Mesenteric fat pad (tissue), 1 donor: ENCODE measurements at regions not wholly inside any gene's neighbourhood (a gene's known extent, or its start where the extent isn't known, plus 50 kb on each side); places are given as distances from the start of the nearest gene placed in this dataset.
"Not testable (repeated sequence)": the region's sequence is repeated elsewhere in the genome, so short reads cannot be mapped to it uniquely, and the experiment has no call there.

Experiments
- DNase-seq: peaks from one replicate; pipeline ENCODE4 v3.0.0-alpha.2; 2020; ENCODE audit warnings: low spot score
- donor health status: DM: yes; HTN: yes; CAD: no.

DNA sequence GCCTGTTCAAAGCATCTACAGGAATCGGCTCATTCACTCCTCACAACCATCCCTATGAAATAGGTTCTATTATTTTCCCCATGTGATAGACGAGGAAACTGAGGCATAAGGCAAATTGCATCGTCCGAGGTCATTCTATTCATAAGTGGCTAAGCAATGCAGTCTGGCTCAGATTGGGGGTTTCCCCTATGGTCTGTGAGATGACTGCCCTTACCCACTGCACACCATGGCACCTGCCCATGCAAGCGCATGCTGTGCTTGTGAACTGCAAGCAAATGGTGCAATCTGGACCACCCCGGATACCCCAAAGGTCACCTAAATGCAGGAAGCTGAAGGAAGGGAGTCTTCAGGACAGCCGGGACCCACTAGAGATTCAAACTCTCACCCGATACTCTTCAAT is 123.4 kb upstream of the SOD1 start:
- no peak for DNase-seq

DNA sequence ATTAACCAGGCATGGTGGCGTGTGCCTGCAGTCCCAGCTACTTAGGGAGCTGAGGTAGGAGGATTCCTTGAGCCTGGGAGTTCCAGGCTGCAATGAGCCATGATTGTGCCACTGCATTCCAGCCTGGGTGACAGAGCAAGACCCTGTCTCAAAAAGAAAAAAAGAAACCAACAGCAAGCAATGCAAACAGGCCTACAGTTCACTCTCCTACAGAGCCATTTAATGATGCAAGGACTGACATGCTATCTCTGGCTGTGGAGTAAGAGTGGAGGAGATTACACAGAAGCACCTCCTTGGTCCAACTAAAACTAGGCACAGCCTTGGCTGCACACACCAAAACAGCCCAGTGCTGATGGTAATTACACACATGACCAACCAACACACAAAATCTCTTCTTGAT is 127.5 kb upstream of the SOD1 start:
- DNase-seq: no peak

DNA sequence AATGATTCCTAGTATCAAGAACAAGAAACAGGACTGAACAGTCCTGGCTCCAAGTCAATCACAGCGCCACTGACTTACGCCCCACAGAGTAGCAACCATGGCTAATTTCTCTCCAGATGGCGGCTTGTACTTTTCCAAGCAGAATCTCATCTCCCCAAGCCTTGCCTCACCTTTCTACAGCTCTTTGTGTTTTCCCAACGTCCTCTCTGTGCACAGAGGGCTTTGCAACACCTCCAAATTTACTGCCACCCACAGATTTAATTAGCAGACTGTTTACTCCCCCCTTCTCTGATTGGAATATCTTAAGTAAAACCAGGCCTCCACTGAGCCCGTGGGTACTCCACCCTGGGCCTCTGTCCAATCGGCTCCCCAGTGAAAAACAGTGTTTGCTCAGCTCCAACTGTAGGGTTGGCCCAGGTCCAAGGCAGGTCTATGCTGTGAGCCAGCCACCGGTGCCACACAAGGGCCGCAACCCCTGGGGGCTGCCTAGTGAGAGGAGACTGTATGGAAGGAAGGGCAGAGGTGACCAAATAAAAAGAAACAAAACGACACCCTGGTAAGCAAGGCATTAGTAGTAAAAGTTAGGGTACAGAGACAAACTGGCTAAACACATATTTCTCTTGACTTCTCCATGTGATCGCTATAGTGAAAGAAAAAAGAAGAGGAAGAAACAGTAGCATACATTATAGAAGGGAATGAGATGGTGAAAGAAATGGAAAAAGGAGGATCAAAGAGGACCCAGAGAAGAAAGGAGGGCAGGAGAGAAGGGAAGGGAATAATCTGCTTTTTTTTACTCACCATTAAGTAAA is 128.4 kb upstream of the SOD1 start:
- DNase-seq: no peak

DNA sequence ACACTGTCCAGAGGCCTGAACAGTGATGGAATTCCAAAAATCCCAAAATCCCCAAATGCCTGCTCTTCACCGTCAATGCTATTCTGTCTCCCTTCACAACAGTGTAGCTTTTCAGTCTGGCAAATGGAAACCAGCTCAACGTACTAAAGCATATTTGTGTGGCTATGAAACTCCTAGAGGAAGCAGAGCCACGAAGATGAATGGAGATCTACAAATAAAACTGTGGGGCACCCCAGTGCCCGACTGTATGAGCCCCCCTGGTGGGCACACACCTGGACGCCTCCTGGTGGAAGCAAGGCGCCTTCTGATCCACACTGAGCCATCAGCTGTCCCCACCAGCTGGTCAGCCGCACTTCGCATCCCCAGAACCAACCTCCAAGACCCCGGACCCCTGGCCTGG is 129.1 kb upstream of the SOD1 start:
- DNase-seq: no peak

DNA sequence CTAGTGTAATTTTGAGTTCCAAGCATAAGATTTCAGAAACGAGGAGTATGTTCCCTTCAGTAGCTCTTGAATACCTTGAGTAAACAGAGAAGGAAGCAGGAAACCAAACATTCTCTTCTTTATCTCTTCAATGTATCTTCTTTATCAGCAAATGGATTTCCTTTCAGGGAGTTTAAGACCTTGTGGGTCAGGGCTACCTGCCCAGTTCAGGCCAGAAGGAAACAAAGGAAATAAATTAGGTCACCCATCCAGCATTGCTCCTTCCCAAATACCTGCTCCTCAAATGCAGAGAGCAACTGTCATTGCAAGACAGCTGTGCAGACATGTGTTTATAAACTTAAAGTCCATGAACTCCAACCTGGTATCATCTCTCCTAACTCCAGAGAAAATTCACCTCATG is 130.1 kb upstream of the SOD1 start:
- DNase-seq: no peak

DNA sequence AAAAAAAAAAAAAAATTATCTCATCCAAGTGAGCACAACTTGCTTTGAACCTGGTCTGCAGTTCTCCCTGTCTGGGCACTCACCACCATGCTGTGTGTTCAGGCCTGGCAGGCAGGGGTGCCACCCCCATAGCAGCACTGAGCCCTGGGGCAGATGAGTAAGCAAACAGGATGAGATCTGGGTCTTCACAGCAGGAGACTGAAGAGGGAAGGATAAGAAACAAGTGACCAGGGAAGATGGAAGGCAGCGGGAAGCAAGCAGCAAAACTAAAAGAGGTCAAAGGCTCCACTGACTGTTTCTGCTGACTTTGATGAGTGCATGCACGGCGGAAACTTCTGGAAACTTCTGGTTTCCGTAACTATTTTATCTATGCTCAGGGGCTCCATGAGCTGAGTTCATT is 133.5 kb upstream of the SOD1 start:
- no peak for DNase-seq

DNA sequence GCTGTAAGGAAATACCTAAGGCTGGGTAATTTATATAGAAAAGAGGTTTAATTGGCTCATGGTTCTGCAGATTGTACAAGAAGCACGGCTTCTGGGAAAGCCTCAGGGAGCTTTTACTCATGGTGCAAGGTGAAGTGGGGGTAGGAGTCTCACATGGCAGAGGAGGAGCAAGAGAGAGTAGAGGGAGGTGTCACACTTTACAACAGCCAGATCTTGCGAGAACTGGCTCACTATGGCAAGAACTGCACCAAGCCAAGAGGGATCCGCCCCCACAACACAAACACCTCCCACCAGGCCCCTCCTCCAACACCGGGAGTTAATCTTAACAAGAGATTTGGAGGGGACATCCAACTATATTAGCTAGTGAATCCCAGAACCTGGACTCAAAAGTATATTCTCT is 135.4 kb upstream of the SOD1 start:
- no peak for DNase-seq

DNA sequence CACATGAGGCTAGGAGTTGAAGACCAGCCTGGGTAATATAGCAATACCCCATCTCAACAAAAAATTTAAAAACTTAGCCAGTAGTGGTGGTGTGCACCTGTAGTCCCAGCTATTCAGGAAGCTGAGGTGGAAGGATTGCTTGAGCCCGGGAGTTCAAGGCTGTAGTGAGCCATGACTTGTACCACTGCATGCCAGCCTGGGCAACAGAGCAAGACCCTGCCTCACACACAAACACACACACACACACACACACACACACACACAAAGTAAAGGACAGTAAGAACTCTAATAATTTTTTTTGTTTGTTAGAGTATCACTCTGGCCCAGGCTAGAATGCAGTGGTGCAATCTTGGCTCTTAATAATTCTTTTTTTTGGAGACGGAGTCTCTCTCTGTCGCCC is 138.0 kb upstream of the SOD1 start:
- DNase-seq: no peak

DNA sequence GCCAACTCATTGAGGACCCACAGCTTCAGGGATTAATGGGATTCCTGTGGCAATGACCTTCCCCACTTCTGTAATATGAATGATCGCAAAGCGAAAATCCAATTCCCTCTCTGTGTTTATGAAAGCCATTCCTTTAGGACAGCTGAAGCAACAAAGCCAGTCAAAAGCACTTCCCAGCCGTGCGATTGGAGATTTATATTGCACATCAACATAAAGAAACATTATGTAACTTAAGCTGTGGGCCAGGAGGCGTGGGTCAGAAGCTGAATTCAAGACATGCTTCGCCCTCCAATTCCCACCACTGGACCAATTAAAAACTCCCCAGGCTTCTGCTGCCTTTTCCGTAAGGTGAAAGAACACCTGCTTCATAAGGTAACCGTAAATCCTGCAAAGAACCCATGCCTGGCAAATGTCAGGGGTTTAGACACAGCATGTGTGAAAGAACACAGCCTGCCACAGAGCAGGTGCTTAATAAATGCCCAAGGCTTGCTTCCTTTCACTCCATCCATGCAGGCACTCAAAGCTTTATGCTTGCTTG is 138.9 kb upstream of the SOD1 start:
- no peak for DNase-seq

DNA sequence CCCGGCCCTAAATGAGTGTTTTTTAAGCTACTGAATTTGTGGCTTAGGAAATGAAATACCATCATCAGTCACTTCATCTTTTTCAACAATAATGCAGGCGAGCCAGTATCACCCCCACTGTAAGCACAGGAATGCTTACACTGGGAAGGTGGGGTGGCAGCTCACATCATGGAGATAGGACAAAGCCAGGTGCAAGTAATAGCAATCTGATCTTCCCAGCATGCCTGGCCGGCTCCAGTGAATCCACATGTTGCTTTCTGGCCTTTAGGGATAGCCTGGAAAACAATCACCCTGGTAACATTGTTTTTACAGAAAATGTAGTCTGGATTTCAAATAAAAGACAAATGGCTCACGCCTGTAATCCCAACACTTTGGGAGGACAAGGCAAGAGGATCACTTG is 140.9 kb upstream of the SOD1 start:
- no peak for DNase-seq

DNA sequence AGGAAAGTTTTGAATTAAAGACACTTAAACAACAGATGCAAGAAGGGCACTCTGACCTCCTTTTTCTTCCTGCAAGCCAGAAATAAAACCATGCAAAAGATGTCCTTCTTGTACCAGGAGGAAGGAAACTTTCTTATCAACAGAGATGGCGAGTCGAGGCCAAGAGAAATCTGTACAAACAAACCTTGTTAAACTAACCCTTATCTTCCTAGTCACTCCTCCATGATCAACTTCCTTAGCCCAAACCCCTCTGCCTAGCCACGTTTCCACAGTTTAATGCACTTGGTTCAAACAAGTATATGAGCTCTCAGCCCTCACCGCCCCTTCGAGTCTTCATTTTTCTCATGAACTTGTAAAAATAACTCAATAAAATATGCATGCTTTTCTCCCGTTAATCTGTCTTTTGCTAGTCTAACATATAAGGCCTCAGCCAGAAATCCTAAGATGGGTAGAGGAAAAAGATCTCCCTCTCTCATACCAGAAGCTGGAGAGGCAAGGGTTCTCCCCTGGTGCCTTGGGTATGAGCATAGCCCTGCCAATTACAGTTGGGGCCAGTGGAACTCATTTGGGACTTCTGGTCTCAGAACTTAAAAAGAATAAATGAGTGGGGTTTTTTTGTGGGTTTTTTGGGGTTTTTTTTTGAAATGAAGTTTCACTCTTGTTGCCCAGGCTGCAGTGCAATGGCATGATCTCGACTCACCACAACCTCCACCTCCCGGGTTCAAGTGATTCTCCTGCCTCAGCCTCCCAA is 141.7 kb upstream of the SOD1 start:
- DNase-seq: no peak

DNA sequence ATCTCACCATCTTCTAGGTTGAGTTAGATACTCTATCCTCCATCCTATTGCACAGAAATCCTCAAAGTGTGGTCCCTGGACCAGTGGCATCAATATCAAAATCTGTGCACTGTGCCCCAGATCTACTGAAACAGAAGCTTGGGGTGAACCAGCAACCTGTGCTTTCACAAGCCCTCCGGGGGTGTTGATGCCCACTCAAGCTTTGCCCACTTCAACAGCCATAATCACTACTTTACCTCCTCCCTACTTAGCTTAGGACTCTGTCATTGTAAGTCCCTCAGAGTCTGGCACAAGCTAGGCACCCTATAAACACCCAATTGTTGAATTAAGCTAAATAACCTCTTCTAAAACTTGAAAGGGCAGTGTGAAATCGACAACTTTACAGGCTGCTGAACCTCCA is 144.2 kb upstream of the SOD1 start:
- DNase-seq: no peak

DNA sequence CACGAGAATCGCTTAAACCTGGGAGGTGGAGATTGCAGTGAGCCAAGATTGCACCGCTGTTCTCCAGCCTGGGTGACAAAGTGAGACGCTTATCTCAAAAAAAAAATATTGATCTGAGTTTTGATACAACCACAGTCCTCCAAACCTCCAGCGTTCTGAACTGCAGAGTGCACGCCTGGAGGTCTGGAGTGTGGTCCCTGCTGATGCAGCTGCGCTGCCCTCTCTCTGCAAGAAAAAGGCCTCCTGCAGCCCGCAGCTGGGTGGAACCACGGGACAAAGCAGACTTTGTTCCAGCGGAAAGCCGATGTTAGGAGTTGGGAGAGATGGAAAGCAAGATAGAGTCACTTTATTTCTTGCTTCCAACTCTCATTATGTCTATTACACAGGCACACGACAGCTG is 144.9 kb upstream of the SOD1 start:
- DNase-seq: no peak

DNA sequence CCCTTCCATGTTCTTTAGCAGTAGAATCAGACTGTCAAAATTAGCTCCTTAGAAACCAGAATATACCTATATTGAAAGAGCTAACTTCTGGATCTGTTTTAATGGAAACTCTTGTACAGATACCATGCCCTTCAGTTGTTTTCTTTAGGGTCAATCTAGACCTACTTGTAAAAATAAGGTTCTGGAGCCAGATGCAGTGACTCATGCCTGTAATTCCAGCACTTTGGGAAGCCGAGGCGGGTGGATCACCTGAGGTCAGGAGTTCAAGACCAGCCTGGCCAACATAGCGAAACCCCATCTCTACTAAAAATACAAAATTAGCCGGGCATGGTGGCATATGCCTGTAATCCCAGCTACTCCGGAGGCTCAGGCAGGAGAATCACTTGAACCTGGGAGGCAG is 146.0 kb upstream of the SOD1 start:
- not testable (repeated sequence) for DNase-seq

DNA sequence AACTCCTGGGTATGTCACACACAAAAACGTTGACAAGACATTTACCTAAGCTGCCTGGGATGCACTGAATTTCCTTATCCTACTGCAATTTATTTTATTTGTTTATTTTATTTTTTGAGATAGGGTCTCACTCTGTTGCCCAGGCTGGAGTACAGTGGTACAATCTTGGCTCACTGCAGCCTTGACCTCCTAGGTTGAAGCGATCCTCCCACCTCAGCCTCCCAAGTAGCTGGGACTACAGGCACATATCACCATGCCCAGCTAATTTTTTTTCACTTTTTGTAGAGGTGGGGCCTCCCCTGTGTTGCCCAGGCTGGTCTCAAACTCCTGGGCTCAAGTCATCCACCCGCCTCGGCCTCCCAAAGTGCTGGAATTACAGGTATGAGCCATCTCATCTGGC is 147.5 kb upstream of the SOD1 start:
- not testable (repeated sequence) for DNase-seq

DNA sequence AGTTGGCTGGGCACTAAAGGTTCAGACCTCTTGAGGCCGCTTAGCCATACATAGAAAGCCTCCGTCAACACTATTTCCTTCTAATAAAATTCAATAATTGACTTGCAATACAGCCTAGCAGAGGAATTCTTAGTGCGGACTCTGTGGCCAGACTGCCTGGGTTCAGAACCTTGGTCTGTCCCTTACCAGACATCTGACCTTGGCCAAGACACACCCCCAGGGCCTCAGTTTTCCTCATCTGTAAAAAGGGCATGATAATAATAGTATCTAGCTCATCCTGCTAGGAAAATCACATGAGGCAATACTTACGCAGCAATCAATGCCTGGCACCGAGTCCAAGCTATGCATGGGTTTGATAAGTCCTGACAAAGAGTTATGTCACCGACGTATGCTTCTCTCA is 148.2 kb upstream of the SOD1 start:
- no peak for DNase-seq

DNA sequence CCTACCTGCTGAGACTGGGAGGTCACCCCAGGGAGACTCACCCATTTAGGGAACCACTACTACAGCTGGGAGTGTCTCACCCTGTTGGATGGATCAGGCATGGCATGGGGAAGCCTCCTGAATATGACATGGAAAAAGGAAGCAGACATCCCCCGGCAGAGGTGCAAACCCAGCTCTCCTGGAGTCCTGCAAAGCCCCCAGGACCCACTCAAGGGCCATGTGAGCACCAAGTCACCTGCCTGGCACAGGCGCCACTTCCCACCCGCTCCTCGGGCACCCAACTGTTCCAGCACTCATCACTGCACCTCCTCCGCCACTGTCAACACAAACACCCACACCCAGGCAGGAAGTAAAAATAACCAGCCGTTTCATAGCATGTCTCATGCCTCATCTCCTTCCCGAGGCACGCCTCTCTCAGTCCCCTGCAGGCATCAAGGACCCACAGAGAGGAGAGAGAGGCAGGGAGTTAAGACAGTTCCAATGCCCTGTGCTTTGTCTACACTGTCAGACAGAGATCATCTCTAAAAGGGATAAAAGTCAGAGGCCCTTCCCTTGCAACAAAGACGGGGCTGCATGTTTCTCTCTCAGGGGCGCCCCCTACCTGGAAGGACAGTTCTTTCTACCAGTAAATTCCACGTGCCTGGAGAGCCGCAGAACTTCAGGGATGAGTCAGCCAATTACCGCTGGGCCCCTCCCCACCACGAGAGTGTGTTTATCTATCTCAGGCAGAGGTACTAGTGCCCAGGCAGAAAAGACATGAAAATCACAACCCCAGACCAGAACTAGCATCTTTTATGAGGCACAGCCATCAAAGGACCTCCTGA is 150.1 kb upstream of the SOD1 start:
- no peak for DNase-seq

DNA sequence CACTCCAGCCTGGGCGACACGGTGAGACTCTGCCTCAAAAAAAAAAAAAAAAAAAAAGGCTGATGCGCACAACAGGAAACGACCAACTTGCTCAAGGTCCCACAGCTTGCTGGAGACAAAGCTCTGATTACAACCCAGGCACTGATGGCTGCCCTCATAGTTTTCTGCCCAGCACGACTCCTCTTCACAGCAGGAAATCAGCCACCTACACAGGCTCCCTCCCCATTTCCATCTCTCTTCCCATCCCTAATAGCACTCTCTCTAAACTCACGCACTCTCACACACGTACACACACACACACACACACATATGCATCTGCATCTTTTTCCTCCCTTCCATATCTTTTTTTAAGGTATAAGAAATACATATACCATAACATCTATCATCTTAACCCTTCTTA is 153.5 kb upstream of the SOD1 start:
- DNase-seq: no peak

DNA sequence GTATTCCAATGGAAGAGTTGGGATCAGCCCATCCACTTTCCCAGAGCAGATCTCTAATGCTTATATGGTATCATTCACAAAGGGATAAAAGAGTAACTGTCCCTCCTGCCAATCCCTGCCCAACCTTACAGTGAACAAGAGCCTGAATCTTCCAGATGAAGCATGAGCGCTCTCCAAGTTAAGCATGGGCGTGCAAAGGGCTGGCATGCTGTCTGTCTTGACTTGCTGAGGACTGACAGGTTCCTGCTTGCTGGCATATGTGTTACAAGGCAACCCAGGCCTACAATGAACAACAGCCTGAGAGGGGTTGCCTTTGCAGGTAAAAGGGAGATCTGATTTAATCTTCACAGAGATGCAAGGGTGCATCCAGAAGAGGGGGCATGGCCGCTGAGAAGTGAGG is 155.6 kb upstream of the SOD1 start:
- no peak for DNase-seq

DNA sequence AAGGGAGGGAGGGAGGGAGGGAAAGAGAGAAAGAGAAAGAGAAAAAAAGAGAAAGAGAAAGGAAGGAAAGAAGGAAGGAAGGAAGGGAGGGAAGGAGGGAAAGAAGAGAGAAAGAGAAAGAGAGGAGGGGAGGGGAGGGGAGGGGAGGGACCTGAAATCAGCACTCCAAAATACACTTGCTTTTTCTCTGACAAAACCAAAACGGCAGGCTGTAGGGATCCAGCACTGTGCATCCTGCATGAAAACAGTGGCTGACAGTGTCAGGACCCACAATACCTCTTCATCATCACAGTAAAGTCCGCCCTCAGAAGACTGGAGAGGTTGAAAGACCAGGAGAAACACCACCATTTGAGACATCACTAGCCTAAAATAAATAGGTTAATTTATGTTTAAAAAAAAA is 156.0 kb upstream of the SOD1 start:
- no peak for DNase-seq

DNA sequence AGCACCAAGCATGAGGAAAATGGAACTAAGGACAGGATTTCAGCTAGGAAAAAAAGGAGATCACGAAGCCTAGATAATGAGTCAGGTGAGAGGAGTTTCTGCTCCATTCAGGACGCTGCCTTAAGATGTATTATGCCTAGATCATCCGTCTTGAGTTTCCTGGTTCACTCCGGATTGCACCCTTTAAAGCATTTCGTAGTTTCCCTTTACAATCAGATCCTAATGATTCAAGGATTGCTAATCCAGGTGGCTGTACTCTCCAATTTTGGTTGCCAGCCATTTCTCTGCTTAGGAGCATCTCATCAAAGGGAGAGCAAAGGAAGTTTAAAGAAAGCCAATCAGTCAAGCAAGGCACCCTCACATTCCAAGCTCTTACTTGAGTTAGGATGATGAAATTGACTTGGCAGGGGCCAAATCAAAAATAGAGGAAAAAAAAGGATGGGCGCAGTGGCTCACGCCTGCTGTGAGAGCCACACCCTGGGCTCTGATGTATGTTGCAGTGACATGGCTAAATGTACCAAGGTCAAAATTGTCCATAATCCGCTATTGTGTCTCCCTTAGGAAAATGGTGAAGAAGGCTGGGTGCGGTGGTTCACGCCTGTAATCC is 156.9 kb upstream of the SOD1 start:
- DNase-seq: no peak
